ENCODE measurements at regions not wholly inside any gene's neighbourhood (a gene's known extent, or its start where the extent isn't known, plus 50 kb on each side); places are given as distances from the start of the nearest gene placed in this dataset.

GRCh38 chr13:104310861-104311260, 1244.6 kb upstream of the SLC10A2 start:
- no peak overlapping the region for H3K4me3 ChIP-seq
- TF ChIP-seq CTCF (IDR thresholded peaks at IDR 0.05): no peak
- no peak for TF ChIP-seq POLR2A (IDR thresholded peaks at IDR 0.05)
- intact Hi-C loops (cut with DNase I; ENCODE audit: low total_unique reads): no loop called here
- H3K27me3 ChIP-seq: no peaks in the 10 kb centered on the region
- H3K36me3 ChIP-seq (ENCODE audit: low read depth, missing control alignments): no peaks in the 10 kb centered on the region
- H3K27ac ChIP-seq: no peak overlapping the region
- no peaks in the 10 kb centered on the region for H3K4me1 ChIP-seq
- WGBS, 2 donors: 57 to 71% methylated on average over 2 of the region's 2 CpGs
- no peaks in the 10 kb centered on the region for H3K9me3 ChIP-seq
- no peak for DNase-seq

GRCh38 chr13:104309431-104309830, 1243.2 kb upstream of the SLC10A2 start:
- Histone ChIP-seq H3K36me3 (ENCODE audit: low read depth, missing control alignments) (no peaks in the 10 kb centered on the region), H3K27ac (no peak overlapping the region), H3K4me3 (no peak overlapping the region), H3K9me3 (no peaks in the 10 kb centered on the region), H3K4me1 (no peaks in the 10 kb centered on the region), H3K27me3 (no peaks in the 10 kb centered on the region)
- no peak for TF ChIP-seq CTCF (IDR thresholded peaks at IDR 0.05)
- no peak for TF ChIP-seq POLR2A (IDR thresholded peaks at IDR 0.05)
- 83 to 96% methylated on average over 1 of the region's 1 CpG for WGBS, 2 donors
- DNase-seq: no peak
- intact Hi-C loops (cut with DNase I; ENCODE audit: low total_unique reads): no loop called here

- WGBS, 2 donors: 49 to 55% methylated on average over 4 of the region's 4 CpGs
- TF ChIP-seq POLR2A (IDR thresholded peaks at IDR 0.05) (no peak), CTCF (IDR thresholded peaks at IDR 0.05) (no peak)
- H3K36me3 ChIP-seq (ENCODE audit: low read depth, missing control alignments): no peaks in the 10 kb centered on the region
- no peaks in the 10 kb centered on the region for H3K4me1 ChIP-seq
- intact Hi-C loops (cut with DNase I; ENCODE audit: low total_unique reads): no loop called here
- DNase-seq: no peak
- no peak overlapping the region for H3K27ac ChIP-seq
- H3K27me3 ChIP-seq: no peaks in the 10 kb centered on the region
- no peak overlapping the region for H3K4me3 ChIP-seq
- H3K9me3 ChIP-seq: no peaks in the 10 kb centered on the region
Measured at GRCh38 chr13:104301171-104301975, 1235.2 kb upstream of the SLC10A2 start.

DNA sequence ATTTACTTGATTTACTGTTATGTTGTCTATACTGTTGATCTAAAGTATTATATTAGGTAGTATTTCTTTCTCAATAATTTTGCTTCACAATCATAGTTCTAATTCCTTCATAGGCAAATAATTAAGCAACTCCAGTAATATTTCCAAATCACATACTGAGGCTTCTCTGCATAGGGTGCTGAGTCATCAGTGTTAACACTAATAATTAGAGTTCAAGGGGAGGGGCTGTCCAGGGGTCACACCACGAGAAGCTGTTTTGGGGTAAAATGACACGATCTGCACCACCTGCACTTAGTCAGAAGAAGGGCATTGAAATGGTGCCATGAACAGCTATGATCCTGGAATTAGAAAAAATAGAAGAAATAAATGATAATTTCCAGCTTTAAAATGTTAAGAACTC, 1230.9 kb upstream of the SLC10A2 start:
- no peak for DNase-seq
- Histone ChIP-seq H3K4me1 (no peaks in the 10 kb centered on the region), H3K27me3 (no peaks in the 10 kb centered on the region), H3K4me3 (no peak overlapping the region), H3K27ac (no peak overlapping the region), H3K9me3 (no peaks in the 10 kb centered on the region), H3K36me3 (ENCODE audit: low read depth, missing control alignments) (no peaks in the 10 kb centered on the region)
- TF ChIP-seq POLR2A (IDR thresholded peaks at IDR 0.05) (no peak), CTCF (IDR thresholded peaks at IDR 0.05) (no peak)
- 72 to 73% methylated on average over 2 of the region's 2 CpGs for WGBS, 2 donors
- intact Hi-C loops (cut with DNase I; ENCODE audit: low total_unique reads): no loop called here

DNA sequence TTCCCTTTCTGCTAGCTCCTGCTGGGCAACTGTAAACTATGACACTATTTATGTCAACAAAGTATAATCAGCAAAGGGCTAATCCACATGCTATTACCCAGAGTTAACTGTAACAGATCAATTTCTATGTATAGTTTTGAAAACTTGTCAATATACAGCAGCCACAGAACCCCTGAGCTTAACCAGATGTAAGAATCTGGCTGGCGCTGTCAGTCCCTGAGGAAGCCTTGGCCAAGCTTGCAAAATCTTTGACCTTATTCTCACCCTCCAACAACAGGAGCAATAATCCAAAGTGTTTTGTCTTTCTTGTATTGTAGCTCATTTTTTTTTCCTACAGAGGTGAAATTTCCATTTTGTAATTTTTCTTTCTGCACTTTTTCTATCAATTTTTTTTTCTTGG, 1230.1 kb upstream of the SLC10A2 start:
- no peak for DNase-seq

More for the DNA sequence above, 1230.1 kb upstream of the SLC10A2 start:
- no peaks in the 10 kb centered on the region for H3K27me3 ChIP-seq
- no peak overlapping the region for H3K4me3 ChIP-seq
- H3K4me1 ChIP-seq: no peaks in the 10 kb centered on the region
- intact Hi-C loops (cut with DNase I; ENCODE audit: low total_unique reads): no loop called here
- no peaks in the 10 kb centered on the region for H3K9me3 ChIP-seq
- TF ChIP-seq POLR2A (IDR thresholded peaks at IDR 0.05) (no peak), CTCF (IDR thresholded peaks at IDR 0.05) (no peak)
- WGBS, 2 donors: 79 to 87% methylated on average over 1 of the region's 1 CpG
- H3K27ac ChIP-seq: no peak overlapping the region
- H3K36me3 ChIP-seq (ENCODE audit: low read depth, missing control alignments): no peaks in the 10 kb centered on the region
